Left ventricle myocardium inferior (tissue), 1 donor: ENCODE measurements at regions not wholly inside any gene's neighbourhood (a gene's known extent, or its start where the extent isn't known, plus 50 kb on each side); places are given as distances from the start of the nearest gene placed in this dataset.

Experiments
- DNase-seq: peaks from one replicate; pipeline ENCODE4 v3.0.0-alpha.2; 2020
- H3K27ac ChIP-seq: fragments of 200-600 bp; replicated peaks from 2 replicates; pipeline ENCODE4 v1.8.0; 2021
- H3K27me3 ChIP-seq: fragments of 200-600 bp; 2 replicates; pipeline ENCODE4 v1.8.0; 2021; ENCODE audit warnings: low read depth
- H3K36me3 ChIP-seq: fragments of 200-600 bp; 2 replicates; pipeline ENCODE4 v1.8.0; 2021
- H3K4me1 ChIP-seq: fragments of 200-600 bp; 2 replicates; pipeline ENCODE4 v1.8.0; 2021
- H3K4me3 ChIP-seq: fragments of 200-600 bp; 2 replicates; pipeline ENCODE4 v1.8.0; 2021; ENCODE audit warnings: mild to moderate bottlenecking, moderate library complexity
- H3K9me3 ChIP-seq: fragments of 200-600 bp; replicated peaks from 2 replicates; pipeline ENCODE4 v1.8.0; 2021
- CTCF ChIP-seq: fragments of 200-600 bp; IDR thresholded peaks from 2 replicates; pipeline ENCODE4 v1.8.0; 2021; ENCODE audit warnings: antibody characterized with exemption, mild to moderate bottlenecking, borderline replicate concordance
- intact Hi-C: fragments of 100-400 bp; cut with micrococcal nuclease; formaldehyde crosslinking; loops from one replicate; pipeline ENCODE4 v1.11.0; 2022
- donor health status: DM: no; HTN: yes; CAD: no; lungs with severe emphysema.

- Histone ChIP-seq H3K36me3 (no peaks in the 10 kb centered on the region), H3K4me1 (no peaks in the 10 kb centered on the region), H3K9me3 (no peaks in the 10 kb centered on the region), H3K27me3 (no peaks in the 10 kb centered on the region), H3K27ac (no peak overlapping the region), H3K4me3 (no peak overlapping the region)
- DNase-seq: no peak
- no peak for TF ChIP-seq CTCF
- intact Hi-C loops: no loop called here
Measured at GRCh38 chr11:96940227-96940626, 550.4 kb downstream of the JRKL start.

GRCh38 chr11:96942855-96943254 is 553.0 kb downstream of the JRKL start:
- TF ChIP-seq CTCF: no peak
- Histone ChIP-seq H3K4me1 (no peaks in the 10 kb centered on the region), H3K27me3 (no peaks in the 10 kb centered on the region), H3K4me3 (no peak overlapping the region), H3K36me3 (no peaks in the 10 kb centered on the region), H3K27ac (no peak overlapping the region), H3K9me3 (no peaks in the 10 kb centered on the region)
- intact Hi-C loops: no loop called here
- DNase-seq: no peak

GRCh38 chr11:96943970-96944369 is 554.2 kb downstream of the JRKL start:
- Histone ChIP-seq H3K4me1 (no peaks in the 10 kb centered on the region), H3K27ac (no peak overlapping the region), H3K9me3 (no peaks in the 10 kb centered on the region), H3K27me3 (no peaks in the 10 kb centered on the region), H3K4me3 (no peak overlapping the region), H3K36me3 (no peaks in the 10 kb centered on the region)
- peak; percentile 20 for TF ChIP-seq CTCF
- no peak for DNase-seq
- intact Hi-C loops: no loop called here

- no peak for TF ChIP-seq CTCF
- Histone ChIP-seq H3K9me3 (no peaks in the 10 kb centered on the region), H3K4me1 (no peaks in the 10 kb centered on the region), H3K36me3 (no peaks in the 10 kb centered on the region), H3K27me3 (no peaks in the 10 kb centered on the region), H3K4me3 (no peak overlapping the region), H3K27ac (no peak overlapping the region)
- intact Hi-C loops: no loop called here
- DNase-seq: no peak
Measured at GRCh38 chr11:96948066-96948465, 558.3 kb downstream of the JRKL start.

GRCh38 chr11:96949464-96949863 is 559.7 kb downstream of the JRKL start:
- no peak overlapping the region for H3K27ac ChIP-seq
- DNase-seq: no peak
- no peak for TF ChIP-seq CTCF
- no peaks in the 10 kb centered on the region for H3K27me3 ChIP-seq
- no peaks in the 10 kb centered on the region for H3K36me3 ChIP-seq
- H3K9me3 ChIP-seq: no peaks in the 10 kb centered on the region
- intact Hi-C loops: no loop called here
- no peaks in the 10 kb centered on the region for H3K4me1 ChIP-seq
- H3K4me3 ChIP-seq: no peak overlapping the region
